Activated T-helper 1 cell treated with anti-CD3 and anti-CD28 coated beads, Interleukin-2, amount 50 U/mL, for 16 hours (primary cell): ENCODE measurements at regions not wholly inside any gene's neighbourhood (a gene's known extent, or its start where the extent isn't known, plus 50 kb on each side); places are given as distances from the start of the nearest gene placed in this dataset.

Experiments
- DNase-seq, 2 donors: peaks; one replicate each; pipeline ENCODE4 v3.0.0-alpha.2; 2020; ENCODE audit warnings: low read depth in 1 of 2, low spot score in 1 of 2

- DNase-seq: no peak
These were observed 54.9 kb downstream of the NKX2-1 start for GRCh38 chr14:36465178-36465577.

- no peak for DNase-seq
These were observed 57.1 kb downstream of the NKX2-1 start for GRCh38 chr14:36462890-36463289.

GRCh38 chr14:36455241-36455627, 64.8 kb downstream of the NKX2-1 start:
- no peak for DNase-seq

GRCh38 chr14:36454599-36455240, 65.3 kb downstream of the NKX2-1 start:
- DNase-seq: no peak

- no peak for DNase-seq
These were observed 67.2 kb downstream of the NKX2-1 start for GRCh38 chr14:36452860-36453259.

GRCh38 chr14:36451310-36452065, 68.5 kb downstream of the NKX2-1 start:
- no peak for DNase-seq

- DNase-seq: no peak
These were observed 69.5 kb downstream of the NKX2-1 start for GRCh38 chr14:36450550-36450949.

- no peak for DNase-seq
These were observed 70.1 kb downstream of the NKX2-1 start for GRCh38 chr14:36449903-36450302.

- DNase-seq: no peak
These were observed 76.7 kb downstream of the NKX2-1 start for GRCh38 chr14:36443374-36443773.

- no peak for DNase-seq
These were observed 77.2 kb downstream of the NKX2-1 start for GRCh38 chr14:36442824-36443241.

GRCh38 chr14:36441283-36441682, 78.7 kb downstream of the NKX2-1 start:
- no peak for DNase-seq

- no peak for DNase-seq
These were observed 80.3 kb downstream of the NKX2-1 start for GRCh38 chr14:36439766-36440165.

- DNase-seq: no peak
These were observed 81.1 kb downstream of the NKX2-1 start for GRCh38 chr14:36438883-36439282.

- DNase-seq: no peak
These were observed 89.4 kb downstream of the NKX2-1 start for GRCh38 chr14:36430662-36431084.

GRCh38 chr14:36430169-36430568, 89.9 kb downstream of the NKX2-1 start:
- DNase-seq: no peak

GRCh38 chr14:36429692-36430091, 90.3 kb downstream of the NKX2-1 start:
- DNase-seq: no peak

GRCh38 chr14:36428350-36428749, 91.7 kb downstream of the NKX2-1 start:
- DNase-seq: no peak

- no peak for DNase-seq
These were observed 93.2 kb downstream of the NKX2-1 start for GRCh38 chr14:36426836-36427235.

- no peak for DNase-seq
These were observed 93.9 kb downstream of the NKX2-1 start for GRCh38 chr14:36426113-36426512.

GRCh38 chr14:36424478-36425102, 95.4 kb downstream of the NKX2-1 start:
- no peak for DNase-seq

- DNase-seq: no peak
These were observed 96.6 kb downstream of the NKX2-1 start for GRCh38 chr14:36423430-36423829.

- no peak for DNase-seq
These were observed 99.8 kb upstream of the MBIP start for GRCh38 chr14:36420149-36420687.
